CD4-positive, alpha-beta T cell (primary cell): ENCODE measurements at regions not wholly inside any gene's neighbourhood (a gene's known extent, or its start where the extent isn't known, plus 50 kb on each side); places are given as distances from the start of the nearest gene placed in this dataset.

Experiments used
- ATAC-seq: fragments of 200-7000 bp; cut with Tn5 transposase; one replicate; pipeline ENCODE4 v1.10.0; 2022; ENCODE audit warnings: mild to moderate bottlenecking; ENCODE audit not compliant: poor library complexity
- CTCF ChIA-PET: fragments of 350-600 bp; sonication (Branson Sonifier 250); formaldehyde crosslinking; loops from one replicate; lab custom pipeline; 2021; ENCODE audit warnings: antibody characterized with exemption, inconsistent platforms; lab: Charles Lee
- POLR2A ChIA-PET: fragments of 350-600 bp; sonication (Branson Sonifier 250); formaldehyde crosslinking; loops from one replicate; lab custom pipeline; 2021; ENCODE audit warnings: antibody characterized with exemption, inconsistent platforms; lab: Charles Lee
- DNase-seq, 14 experiments: peaks; one replicate each; pipeline ENCODE4 v3.0.0-alpha.2; 2013 to 2020; ENCODE audit warnings: mixed read lengths in 2 of 14
- H3K27ac ChIP-seq, 2 donors: one replicate each; pipeline versions ENCODE4 v1.5.1 to v1.7.0; 2013; ENCODE audit warnings: low read length in 2 of 2, low read depth in 1 of 2, mild to moderate bottlenecking in 1 of 2
- H3K27me3 ChIP-seq, 2 experiments: 1 replicate in 1 of 2; 2 replicates in 1 of 2; pipeline versions ENCODE4 v1.6.1 to v1.7.0; 2013; ENCODE audit warnings: low read length in 2 of 2, control low read depth in 1 of 2, mild to moderate bottlenecking in 1 of 2, moderate library complexity in 1 of 2; ENCODE audit not compliant: insufficient read depth in 2 of 2, control insufficient read depth in 1 of 2
- H3K36me3 ChIP-seq: one replicate; pipeline ENCODE4 v1.6.1; 2013; ENCODE audit warnings: low read length, control low read depth; ENCODE audit not compliant: insufficient read depth
- H3K4me1 ChIP-seq: one replicate; pipeline ENCODE4 v1.6.1; 2013; ENCODE audit warnings: low read length, control low read depth; ENCODE audit not compliant: insufficient read depth
- H3K4me3 ChIP-seq: one replicate; pipeline ENCODE4 v1.5.1; 2013; ENCODE audit warnings: mild to moderate bottlenecking, low read length, moderate library complexity
- H3K9me3 ChIP-seq, 2 experiments: 1 replicate in 1 of 2; 2 replicates in 1 of 2; pipeline versions ENCODE4 v1.6.1 to v1.7.0; 2013; ENCODE audit warnings: low read length in 2 of 2, mild to moderate bottlenecking in 2 of 2, control low read depth in 1 of 2, moderate library complexity in 1 of 2; ENCODE audit not compliant: control insufficient read depth in 1 of 2, insufficient read depth in 1 of 2
- H3K27ac Mint-ChIP-seq: one replicate; pipeline ENCODE4 v1.8.0; 2020; ENCODE audit warnings: mixed read lengths
- H3K27me3 Mint-ChIP-seq: one replicate; pipeline ENCODE4 v1.8.0; 2021; ENCODE audit warnings: mixed read lengths
- H3K36me3 Mint-ChIP-seq: one replicate; pipeline ENCODE4 v1.8.0; 2021; ENCODE audit warnings: low read depth, mixed read lengths
- H3K4me1 Mint-ChIP-seq: one replicate; pipeline ENCODE4 v1.8.0; 2021; ENCODE audit warnings: low read depth, mixed read lengths
- H3K4me3 Mint-ChIP-seq: one replicate; pipeline ENCODE4 v1.8.0; 2020; ENCODE audit warnings: mild to moderate bottlenecking, mixed read lengths
- H3K9me3 Mint-ChIP-seq: one replicate; pipeline ENCODE4 v1.8.0; 2020; ENCODE audit warnings: mixed read lengths
- CTCF ChIP-seq: fragments of 200-600 bp; IDR thresholded peaks from one replicate; pipeline ENCODE4 v1.8.0; 2022; ENCODE audit warnings: antibody characterized with exemption, mild to moderate bottlenecking
- intact Hi-C, 2 experiments: fragments of 100-400 bp; cut with DNase I in 1 of 2; cut with micrococcal nuclease in 1 of 2; formaldehyde crosslinking; loops; one replicate each; pipeline versions ENCODE4 v1.15.1 to v1.9.0; 2023 to 2025; cut with DNase I, micrococcal nuclease

- Mint-ChIP-seq H3K36me3 (no peaks in the 10 kb centered on the region), H3K9me3 (no peaks in the 10 kb centered on the region), H3K27ac (no peak overlapping the region), H3K27me3 (peaks cover 52% of the 10 kb centered on the region), H3K4me1 (no peaks in the 10 kb centered on the region), H3K4me3 (no peak overlapping the region)
- CTCF ChIA-PET: no interaction called here
- no peaks in the 10 kb centered on the region for H3K4me1 ChIP-seq
- no peak overlapping the region for H3K4me3 ChIP-seq
- POLR2A ChIA-PET: no interaction called here
- DNase-seq (no peak), ATAC-seq (no peak)
- no peak for TF ChIP-seq CTCF
- intact Hi-C loops: no loop called here
- H3K27ac ChIP-seq: no peak overlapping the region
- no peaks in the 10 kb centered on the region for H3K9me3 ChIP-seq
- H3K27me3 ChIP-seq: no peaks in the 10 kb centered on the region
- H3K36me3 ChIP-seq: no peaks in the 10 kb centered on the region
These were observed 120.4 kb upstream of the RAB11FIP2 start for GRCh38 chr10:118167056-118167700.

GRCh38 chr10:118163217-118163616, 116.5 kb upstream of the RAB11FIP2 start:
- intact Hi-C loops: no loop called here

GRCh38 chr10:118161461-118162246, 114.9 kb upstream of the RAB11FIP2 start:
- POLR2A ChIA-PET: no interaction called here
- H3K9me3 Mint-ChIP-seq: no peaks in the 10 kb centered on the region
- Histone ChIP-seq H3K36me3 (no peaks in the 10 kb centered on the region), H3K27me3 (peaks cover 0 to 2% of the 10 kb centered on the region in 2 experiments), H3K9me3 (no peaks in the 10 kb centered on the region), H3K4me1 (no peaks in the 10 kb centered on the region), H3K27ac (no peak overlapping the region), H3K4me3 (no peak overlapping the region)
- TF ChIP-seq CTCF: no peak
- H3K4me3 Mint-ChIP-seq: no peak overlapping the region
- CTCF ChIA-PET: no interaction called here
- no peaks in the 10 kb centered on the region for H3K36me3 Mint-ChIP-seq
- DNase-seq: no peak
- H3K4me1 Mint-ChIP-seq: no peaks in the 10 kb centered on the region
- peaks cover 17% of the 10 kb centered on the region for H3K27me3 Mint-ChIP-seq
- H3K27ac Mint-ChIP-seq: no peak overlapping the region
- intact Hi-C loops: no loop called here
- no peak for ATAC-seq

More at GRCh38 chr10:118163217-118163616, 116.5 kb upstream of the RAB11FIP2 start:
- POLR2A ChIA-PET: no interaction called here
- DNase-seq: no peak
- Histone ChIP-seq H3K27ac (no peak overlapping the region), H3K27me3 (peaks cover 0 to 2% of the 10 kb centered on the region in 2 experiments), H3K9me3 (no peaks in the 10 kb centered on the region), H3K4me3 (no peak overlapping the region), H3K36me3 (no peaks in the 10 kb centered on the region), H3K4me1 (no peaks in the 10 kb centered on the region)
- H3K27me3 Mint-ChIP-seq: peaks cover 26% of the 10 kb centered on the region
- no peaks in the 10 kb centered on the region for H3K9me3 Mint-ChIP-seq
- H3K4me1 Mint-ChIP-seq: no peaks in the 10 kb centered on the region
- CTCF ChIA-PET: no interaction called here
- H3K4me3 Mint-ChIP-seq: no peak overlapping the region
- no peak for ATAC-seq
- H3K36me3 Mint-ChIP-seq: no peaks in the 10 kb centered on the region
- H3K27ac Mint-ChIP-seq: no peak overlapping the region
- TF ChIP-seq CTCF: no peak
